ENCODE measurements at regions not wholly inside any gene's neighbourhood (a gene's known extent, or its start where the extent isn't known, plus 50 kb on each side); places are given as distances from the start of the nearest gene placed in this dataset.

- TF ChIP-seq RAD21 (IDR thresholded peaks at IDR 0.05): peak; percentile 23 to 39
- peak in 1 of 2 donors; percentile 16 for TF ChIP-seq JUND (IDR thresholded peaks at IDR 0.05)
- TF ChIP-seq EGR1 (IDR thresholded peaks at IDR 0.05; ENCODE audit: low read depth in 2 of 2): no peak
- no peak for TF ChIP-seq ATF3 (IDR thresholded peaks at IDR 0.05)
- peak; percentile 61 for TF ChIP-seq ZBTB33 (IDR thresholded peaks at IDR 0.05)
Observed at GRCh38 chr4:157776930-157777528, 395.8 kb downstream of the GASK1B start (continued).

GRCh38 chr4:157775971-157776370 lies 396.9 kb downstream of the GASK1B start:
- H3K36me3 ChIP-seq (ENCODE audit: control insufficient read depth in 4 of 4, insufficient read depth in 3 of 4, low read depth in 1 of 4, low read length in 3 of 4): no peaks in the 10 kb centered on the region
- no peak overlapping the region for H3K27ac ChIP-seq (ENCODE audit: low read depth in 1 of 2, low read length in 2 of 2)
- H3K4me3 ChIP-seq (ENCODE audit: low read depth in 1 of 3, low read length in 3 of 3): no peak overlapping the region
- H3K4me1 ChIP-seq (ENCODE audit: control insufficient read depth in 4 of 4, insufficient read depth in 4 of 4, low read length in 3 of 4): peaks cover 0 to 21% (median 9%) of the 10 kb centered on the region in 4 donors
- no peaks in the 10 kb centered on the region for H3K27me3 ChIP-seq (ENCODE audit: control insufficient read depth in 4 of 4, insufficient read depth in 4 of 4, low read length in 3 of 4)
- DNase-seq (ENCODE audit: low spot score): no peak
- no peak overlapping the region for H3K9ac ChIP-seq (ENCODE audit: low read depth in 1 of 2, low read length in 2 of 2)
- no peaks in the 10 kb centered on the region for H3K9me3 ChIP-seq (ENCODE audit: control insufficient read depth in 4 of 4, low read length in 3 of 4)
- TF ChIP-seq ZBTB33 (IDR thresholded peaks at IDR 0.05): no peak
- no peak for TF ChIP-seq CTCF (IDR thresholded peaks at IDR 0.05; ENCODE audit: low read depth, low read length, missing input control)
- no peak for TF ChIP-seq HNF4G (IDR thresholded peaks at IDR 0.05)
- TF ChIP-seq HNF4A (conservative IDR thresholded peaks at IDR 0.05): peak in 1 of 2 donors; percentile 12

- Histone ChIP-seq H3K27ac (ENCODE audit: low read depth in 1 of 2, low read length in 2 of 2) (no peak overlapping the region), H3K27me3 (ENCODE audit: control insufficient read depth in 4 of 4, insufficient read depth in 4 of 4, low read length in 3 of 4) (no peaks in the 10 kb centered on the region), H3K9ac (ENCODE audit: low read depth in 1 of 2, low read length in 2 of 2) (no peak overlapping the region), H3K4me1 (ENCODE audit: control insufficient read depth in 4 of 4, insufficient read depth in 4 of 4, low read length in 3 of 4) (peaks cover 0 to 20% (median 9%) of the 10 kb centered on the region in 4 donors), H3K9me3 (ENCODE audit: control insufficient read depth in 4 of 4, low read length in 3 of 4) (no peaks in the 10 kb centered on the region), H3K36me3 (ENCODE audit: control insufficient read depth in 4 of 4, insufficient read depth in 3 of 4, low read depth in 1 of 4, low read length in 3 of 4) (no peaks in the 10 kb centered on the region), H3K4me3 (ENCODE audit: low read depth in 1 of 3, low read length in 3 of 3) (no peak overlapping the region)
- WGBS: 81% methylated on average over 1 of the region's 1 CpG
- no peak for TF ChIP-seq GABPA (IDR thresholded peaks at IDR 0.05 in 1 of 2, conservative IDR thresholded peaks at IDR 0.05 in 1 of 2)
- no peak for TF ChIP-seq JUND (IDR thresholded peaks at IDR 0.05)
- TF ChIP-seq HNF4G (IDR thresholded peaks at IDR 0.05): no peak
- TF ChIP-seq FOXA1 (IDR thresholded peaks at IDR 0.05): no peak
- no peak for TF ChIP-seq TAF1 (conservative IDR thresholded peaks at IDR 0.05)
- TF ChIP-seq FOXA2 (IDR thresholded peaks at IDR 0.05): no peak
- TF ChIP-seq YY1 (IDR thresholded peaks at IDR 0.05): no peak
- DNase-seq (ENCODE audit: low spot score): no peak
Observed at GRCh38 chr4:157772907-157773306, 399.9 kb downstream of the GASK1B start.
